NT2/D1 (cell line): ENCODE measurements at regions not wholly inside any gene's neighbourhood (a gene's known extent, or its start where the extent isn't known, plus 50 kb on each side); places are given as distances from the start of the nearest gene placed in this dataset.

Source experiments
- SUZ12 ChIP-seq: IDR thresholded peaks from 2 replicates; pipeline ENCODE4 v1.6.1; 2011; ENCODE audit not compliant: insufficient read length, insufficient read depth; ENCODE audit errors: extremely low read depth
- YY1 ChIP-seq: IDR thresholded peaks from 2 replicates; pipeline ENCODE4 v1.6.1; 2011; ENCODE audit not compliant: insufficient read length, insufficient read depth
- ZNF274 ChIP-seq: IDR thresholded peaks from 2 replicates; pipeline ENCODE4 v1.6.1; 2011; ENCODE audit warnings: mild to moderate bottlenecking, low read depth, low read length

GRCh38 chr2:142588269-142588668 is 289.2 kb upstream of the KYNU start:
- TF ChIP-seq ZNF274 (no peak), YY1 (no peak), SUZ12 (no peak)
